GM21515 (cell line): ENCODE measurements at regions not wholly inside any gene's neighbourhood (a gene's known extent, or its start where the extent isn't known, plus 50 kb on each side); places are given as distances from the start of the nearest gene placed in this dataset.
"Not testable (repeated sequence)": the region's sequence is repeated elsewhere in the genome, so short reads cannot be mapped to it uniquely, and the experiment has no call there.

ENCODE experiments used
- ATAC-seq: cut with Tn5 transposase; IDR thresholded peaks from one replicate; pipeline ENCODE4 v1.9.1; 2021; ENCODE audit not compliant: unreplicated experiment

DNA sequence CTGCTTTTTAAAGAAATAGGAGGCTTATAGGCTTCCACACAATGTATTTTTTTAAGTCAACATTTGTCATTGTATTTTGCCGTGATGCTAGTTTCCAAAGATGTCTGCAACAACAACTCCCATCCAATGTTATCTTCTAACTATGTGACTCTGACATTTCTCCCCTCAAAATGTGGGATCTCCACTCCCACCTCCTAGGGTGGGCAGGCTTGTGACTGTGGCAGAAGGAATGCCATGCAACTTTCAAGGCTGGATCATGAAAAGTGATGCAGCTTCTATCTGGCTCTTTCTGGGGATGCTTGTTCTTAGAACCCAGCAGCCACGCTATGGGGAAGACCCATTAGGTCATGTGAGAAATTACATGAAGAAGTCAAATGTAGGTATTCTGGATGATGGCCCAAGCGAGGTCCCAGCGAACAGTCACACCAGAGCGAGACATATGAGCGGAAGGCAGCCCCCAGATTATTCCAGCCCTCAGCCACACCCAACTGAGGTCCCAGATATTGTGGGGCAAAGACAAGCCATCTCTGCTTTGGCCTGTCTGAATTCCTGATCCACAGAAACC is 124.3 kb downstream of the BDH1 start:
- no peak for ATAC-seq

GRCh38 chr3:197430934-197431333 is 124.8 kb downstream of the BDH1 start:
- no peak for ATAC-seq

GRCh38 chr3:197430502-197430901 is 125.3 kb downstream of the BDH1 start:
- no peak for ATAC-seq

- ATAC-seq = no peak
These were observed 126.8 kb downstream of the BDH1 start for GRCh38 chr3:197428952-197429351.

- no peak for ATAC-seq
These were observed 127.5 kb downstream of the BDH1 start for GRCh38 chr3:197428117-197428801.

DNA sequence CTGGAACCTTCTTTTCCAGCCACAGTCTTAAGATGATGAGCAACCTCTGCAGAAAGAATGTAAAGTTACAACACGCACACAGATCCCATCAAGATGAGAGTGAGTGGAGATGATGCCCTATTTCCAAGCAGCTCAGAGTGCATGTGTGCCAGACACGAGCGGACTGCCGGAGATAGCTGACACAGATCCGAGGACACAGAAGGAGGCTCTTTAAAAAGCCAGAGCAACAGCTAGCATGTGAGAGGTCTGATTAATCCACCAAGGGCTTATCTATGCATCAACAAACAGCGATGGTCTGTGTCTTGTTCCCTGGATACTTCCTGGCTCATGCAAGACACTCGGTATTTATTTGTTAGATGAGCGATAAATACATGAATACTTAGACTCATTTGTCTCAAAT is 128.6 kb upstream of the DLG1 start:
- ATAC-seq = no peak

DNA sequence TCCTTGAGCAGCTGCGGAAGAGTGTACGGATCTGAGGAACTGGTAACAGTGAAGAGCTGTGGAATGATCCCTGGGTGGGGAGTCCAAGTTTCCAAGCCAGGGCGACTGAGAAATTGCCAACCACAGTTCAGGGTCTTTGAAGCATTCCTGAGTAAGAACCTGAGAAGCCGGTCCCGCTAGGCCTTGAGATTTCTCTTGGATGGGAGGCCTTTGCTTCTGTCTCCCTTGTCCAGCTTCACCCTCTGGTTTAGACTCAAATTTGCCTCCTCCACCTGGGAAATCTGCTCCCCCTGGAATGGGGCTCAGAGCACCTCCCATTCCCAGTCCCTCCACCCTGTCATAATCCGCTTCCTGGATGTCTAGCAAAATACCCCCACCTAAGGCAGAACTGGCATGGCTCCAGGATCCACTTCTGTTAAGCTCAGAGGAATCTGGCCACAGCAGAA is 127.7 kb upstream of the DLG1 start:
- no peak for ATAC-seq

DNA sequence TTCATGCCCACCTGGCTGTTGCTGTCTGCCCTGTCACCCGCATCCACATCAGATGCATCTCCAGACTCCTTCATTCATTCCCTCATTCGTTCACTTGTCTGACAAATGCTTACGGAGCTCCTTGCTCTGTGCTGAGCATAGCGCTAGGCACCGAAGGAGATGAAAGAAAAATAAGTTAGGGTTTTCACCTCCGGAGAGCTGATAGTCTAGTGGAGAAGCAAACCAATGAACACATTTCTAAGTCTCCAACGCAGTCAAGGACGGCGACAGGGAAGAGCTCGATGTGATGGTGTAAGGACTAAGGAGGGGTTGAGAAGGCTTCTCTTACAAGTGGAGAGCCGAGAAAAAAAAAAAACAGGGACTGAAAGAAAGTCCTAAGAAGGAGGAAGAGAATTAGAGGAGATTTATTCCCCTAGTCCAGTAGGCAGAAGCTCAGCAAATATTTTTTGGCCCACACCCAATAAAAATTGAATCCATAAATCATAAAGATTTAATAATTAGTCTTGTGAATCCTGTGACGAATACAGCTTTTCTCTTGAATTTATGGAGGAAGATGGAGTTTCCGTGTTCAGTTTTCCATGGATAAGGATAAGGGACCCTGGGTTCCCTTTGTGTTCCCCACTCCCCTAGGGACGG is 127.2 kb upstream of the DLG1 start:
- no peak for ATAC-seq

- no peak for ATAC-seq
These were observed 126.5 kb upstream of the DLG1 start for GRCh38 chr3:197424674-197425484.

GRCh38 chr3:197424266-197424665 is 125.9 kb upstream of the DLG1 start:
- ATAC-seq = no peak

- no peak for ATAC-seq
These were observed 125.0 kb upstream of the DLG1 start for GRCh38 chr3:197423376-197423775.

- no peak for ATAC-seq
These were observed 124.1 kb upstream of the DLG1 start for GRCh38 chr3:197422506-197422905.

DNA sequence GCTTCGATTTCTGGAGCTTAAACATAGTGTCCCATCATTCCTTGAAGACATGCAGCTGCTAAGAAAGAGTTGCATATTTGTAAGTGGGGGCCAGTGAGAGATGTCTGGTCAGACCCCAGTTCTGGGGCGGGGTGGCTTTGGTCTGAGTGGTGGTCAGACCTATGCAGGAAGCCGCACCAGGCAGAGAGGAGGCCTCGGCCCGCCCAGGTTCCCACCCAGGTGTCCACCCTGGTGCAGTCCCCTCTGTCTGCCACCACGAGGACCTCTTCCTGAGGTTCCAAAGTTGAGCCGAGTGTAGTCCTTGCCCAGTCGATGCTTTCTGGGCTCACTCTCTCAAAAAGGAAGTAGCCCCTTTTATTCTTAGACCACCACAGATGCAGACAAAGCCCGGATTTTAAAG is 122.6 kb upstream of the DLG1 start:
- ATAC-seq = no peak

DNA sequence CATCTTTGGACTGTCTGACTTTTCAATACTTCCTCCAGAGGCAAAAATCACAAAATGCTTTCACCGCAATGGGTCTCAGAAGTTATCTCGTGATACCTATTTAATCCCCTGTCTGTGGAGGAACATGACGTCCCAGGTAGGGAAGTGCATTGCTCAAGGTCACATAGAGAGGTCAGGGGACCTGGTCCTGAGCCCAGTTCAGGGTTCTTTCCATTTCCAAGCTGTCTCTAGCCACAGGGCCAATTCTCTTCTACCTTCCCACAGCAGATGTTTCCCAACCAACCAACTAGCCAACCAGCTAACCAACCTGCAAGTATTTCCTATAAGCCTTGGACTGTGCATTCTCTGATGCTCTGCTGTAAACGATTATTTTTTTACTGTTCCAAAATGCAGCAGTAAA is 122.2 kb upstream of the DLG1 start:
- ATAC-seq = no peak

DNA sequence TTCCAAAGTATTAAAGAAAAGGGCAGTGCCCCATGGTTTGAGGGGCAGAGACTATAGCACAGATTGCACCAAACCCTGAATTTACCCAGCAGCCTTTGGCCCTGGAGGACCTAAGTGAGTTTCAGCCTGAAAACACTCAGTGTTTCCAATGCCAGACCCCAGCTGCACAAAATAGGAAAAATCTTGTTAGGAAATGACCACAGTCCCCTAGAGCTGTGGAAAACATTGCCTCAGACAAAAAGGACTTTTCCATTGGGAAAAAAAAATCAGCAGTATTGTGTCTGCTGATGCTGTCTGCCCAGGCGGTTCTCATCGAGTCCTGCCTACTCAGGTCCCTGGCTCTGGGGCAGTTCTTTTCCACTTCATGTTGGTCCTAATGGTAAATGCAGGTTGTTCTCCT is 121.7 kb upstream of the DLG1 start:
- no peak for ATAC-seq

- no peak for ATAC-seq
These were observed 121.3 kb upstream of the DLG1 start for GRCh38 chr3:197419696-197420095.

GRCh38 chr3:197417911-197418618 is 119.7 kb upstream of the DLG1 start:
- ATAC-seq = no peak

- ATAC-seq = no peak
These were observed 119.0 kb upstream of the DLG1 start for GRCh38 chr3:197417441-197417840.

DNA sequence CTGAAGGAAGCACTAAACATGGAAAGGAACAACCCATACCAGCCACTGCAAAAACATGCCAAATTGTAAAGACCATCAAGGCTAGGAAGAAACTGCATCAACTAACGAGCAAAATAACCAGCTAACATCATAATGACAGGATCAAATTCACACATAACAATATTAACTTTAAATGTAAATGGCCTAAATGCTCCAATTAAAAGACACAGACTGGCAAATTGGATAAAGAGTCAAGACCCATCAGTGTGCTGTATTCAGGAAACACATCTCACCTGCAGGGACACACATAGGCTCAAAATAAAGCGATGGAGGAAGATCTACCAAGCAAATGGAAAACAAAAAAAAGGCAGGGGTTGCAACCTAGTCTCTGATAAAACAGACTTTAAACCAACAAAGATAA is 113.5 kb upstream of the DLG1 start:
- ATAC-seq = not testable (repeated sequence)

GRCh38 chr3:197410170-197410569 is 111.8 kb upstream of the DLG1 start:
- not testable (repeated sequence) for ATAC-seq
